CD14-positive monocyte (primary cell): ENCODE measurements at regions not wholly inside any gene's neighbourhood (a gene's known extent, or its start where the extent isn't known, plus 50 kb on each side); places are given as distances from the start of the nearest gene placed in this dataset.

Experiments used
- DNase-seq, 3 donors: peaks; one replicate each; pipeline ENCODE4 v3.0.0-alpha.2; 2011 to 2022
- H2AFZ ChIP-seq: 2 replicates; pipeline ENCODE4 v1.6.0; 2012; ENCODE audit warnings: mild to moderate bottlenecking, low read depth, low read length, inconsistent platforms; ENCODE audit not compliant: insufficient read depth, poor library complexity, severe bottlenecking
- H3K27ac ChIP-seq, 2 donors: 1 replicate in 1 of 2; 2 replicates in 1 of 2; pipeline ENCODE4 v1.5.1; 2012 to 2013; ENCODE audit warnings: low read length in 2 of 2, control low read depth in 1 of 2, inconsistent platforms in 1 of 2, low read depth in 1 of 2, mild to moderate bottlenecking in 1 of 2
- H3K27me3 ChIP-seq, 2 donors: one replicate each; pipeline versions ENCODE4 v1.6.0 to v1.6.1; 2011 to 2013; ENCODE audit warnings: low read length in 2 of 2; ENCODE audit not compliant: control insufficient read depth in 2 of 2, insufficient read depth in 2 of 2
- H3K36me3 ChIP-seq, 2 donors: replicated peaks in 1 of 2; 1 replicate in 1 of 2; 2 replicates in 1 of 2; pipeline versions ENCODE4 v1.5.1 to v1.6.1; 2012 to 2013; ENCODE audit warnings: low read length in 2 of 2, control low read depth in 1 of 2, inconsistent platforms in 1 of 2, mild to moderate bottlenecking in 1 of 2; ENCODE audit not compliant: insufficient read depth in 2 of 2, control insufficient read depth in 1 of 2
- H3K4me1 ChIP-seq, 2 donors: 1 replicate in 1 of 2; 2 replicates in 1 of 2; pipeline versions ENCODE4 v1.5.1 to v1.6.1; 2012 to 2013; ENCODE audit warnings: low read length in 2 of 2, control low read depth in 1 of 2, inconsistent platforms in 1 of 2, mild to moderate bottlenecking in 1 of 2, moderate library complexity in 1 of 2; ENCODE audit not compliant: insufficient read depth in 2 of 2, control insufficient read depth in 1 of 2
- H3K4me2 ChIP-seq: replicated peaks from 2 replicates; pipeline ENCODE3; 2012; ENCODE audit warnings: low read length, moderate library complexity, mild to moderate bottlenecking; ENCODE audit not compliant: poor library complexity, severe bottlenecking; ENCODE audit errors: extremely low read depth
- H3K4me3 ChIP-seq, 3 experiments: fragments of 200-600 bp in 1 of 3; sonication (generic) in 1 of 3; replicated peaks in 1 of 3; 1 replicate in 2 of 3; 2 replicates in 1 of 3; pipeline ENCODE4 v1.5.1; 2011 to 2013; ENCODE audit warnings: low read length in 3 of 3, mild to moderate bottlenecking in 3 of 3, control low read depth in 2 of 3, low read depth in 2 of 3, inconsistent platforms in 1 of 3, moderate library complexity in 1 of 3
- H3K79me2 ChIP-seq: 2 replicates; pipeline ENCODE4 v1.6.0; 2012; ENCODE audit warnings: mild to moderate bottlenecking, control low read depth, inconsistent platforms, low read length, moderate library complexity; ENCODE audit not compliant: insufficient read depth
- H3K9ac ChIP-seq: 2 replicates; pipeline ENCODE4 v1.6.0; 2017; ENCODE audit warnings: low read length, mild to moderate bottlenecking; ENCODE audit not compliant: insufficient read depth, poor library complexity, severe bottlenecking
- H3K9me3 ChIP-seq, 2 donors: replicated peaks in 1 of 2; 1 replicate in 1 of 2; 2 replicates in 1 of 2; pipeline versions ENCODE4 v1.5.1 to v1.6.1; 2012 to 2013; ENCODE audit warnings: low read length in 2 of 2, control low read depth in 1 of 2; ENCODE audit not compliant: control insufficient read depth in 1 of 2, insufficient read depth in 1 of 2
- H4K20me1 ChIP-seq: 2 replicates; pipeline ENCODE4 v1.6.0; 2012; ENCODE audit warnings: mild to moderate bottlenecking, low read length, control low read depth, moderate library complexity; ENCODE audit not compliant: insufficient read depth
- H3K27ac Mint-ChIP-seq, 7 donors: one replicate each; pipeline ENCODE4 v1.8.0; 2020; ENCODE audit warnings: mild to moderate bottlenecking in 7 of 7, mixed read lengths in 7 of 7, moderate library complexity in 6 of 7, inconsistent platforms in 2 of 7
- H3K27me3 Mint-ChIP-seq, 3 donors: one replicate each; pipeline ENCODE4 v1.8.0; 2021 to 2022; ENCODE audit warnings: low read depth in 3 of 3, mild to moderate bottlenecking in 3 of 3, mixed read lengths in 3 of 3, moderate library complexity in 3 of 3, inconsistent platforms in 1 of 3
- H3K36me3 Mint-ChIP-seq, 2 donors: one replicate each; pipeline ENCODE4 v1.8.0; 2020; ENCODE audit warnings: mixed read lengths in 2 of 2, inconsistent platforms in 1 of 2, mild to moderate bottlenecking in 1 of 2
- H3K4me1 Mint-ChIP-seq: one replicate; pipeline ENCODE4 v1.8.0; 2020; ENCODE audit warnings: mild to moderate bottlenecking, mixed read lengths
- H3K4me3 Mint-ChIP-seq, 2 donors: one replicate each; pipeline ENCODE4 v1.8.0; 2020; ENCODE audit warnings: mild to moderate bottlenecking in 2 of 2, mixed read lengths in 2 of 2, moderate library complexity in 1 of 2
- H3K9me3 Mint-ChIP-seq, 7 donors: one replicate each; pipeline ENCODE4 v1.8.0; 2020 to 2022; ENCODE audit warnings: mixed read lengths in 7 of 7, mild to moderate bottlenecking in 6 of 7, moderate library complexity in 6 of 7, inconsistent platforms in 2 of 7
- WGBS: methylation state at CpG from one replicate; pipeline ENCODE4 v1.1.5; 2013; ENCODE audit warnings: missing lambda C conversion rate; ENCODE audit not compliant: insufficient coverage; 5-methylcytosine and 5-hydroxymethylcytosine counted together
- intact Hi-C, 2 donors: fragments of 100-400 bp; cut with micrococcal nuclease; formaldehyde crosslinking; loops; one replicate each; pipeline versions ENCODE4 v1.15.0 to v1.15.1; 2023
- TF ChIP-seq, protein P1 (sequence below): fragments of 200-600 bp; IDR thresholded peaks from one replicate; pipeline ENCODE4 v1.8.0; 2022; ENCODE audit warnings: antibody characterized with exemption, mild to moderate bottlenecking

- no peak overlapping the region for H3K9ac ChIP-seq
- TF ChIP-seq, protein P1, sequence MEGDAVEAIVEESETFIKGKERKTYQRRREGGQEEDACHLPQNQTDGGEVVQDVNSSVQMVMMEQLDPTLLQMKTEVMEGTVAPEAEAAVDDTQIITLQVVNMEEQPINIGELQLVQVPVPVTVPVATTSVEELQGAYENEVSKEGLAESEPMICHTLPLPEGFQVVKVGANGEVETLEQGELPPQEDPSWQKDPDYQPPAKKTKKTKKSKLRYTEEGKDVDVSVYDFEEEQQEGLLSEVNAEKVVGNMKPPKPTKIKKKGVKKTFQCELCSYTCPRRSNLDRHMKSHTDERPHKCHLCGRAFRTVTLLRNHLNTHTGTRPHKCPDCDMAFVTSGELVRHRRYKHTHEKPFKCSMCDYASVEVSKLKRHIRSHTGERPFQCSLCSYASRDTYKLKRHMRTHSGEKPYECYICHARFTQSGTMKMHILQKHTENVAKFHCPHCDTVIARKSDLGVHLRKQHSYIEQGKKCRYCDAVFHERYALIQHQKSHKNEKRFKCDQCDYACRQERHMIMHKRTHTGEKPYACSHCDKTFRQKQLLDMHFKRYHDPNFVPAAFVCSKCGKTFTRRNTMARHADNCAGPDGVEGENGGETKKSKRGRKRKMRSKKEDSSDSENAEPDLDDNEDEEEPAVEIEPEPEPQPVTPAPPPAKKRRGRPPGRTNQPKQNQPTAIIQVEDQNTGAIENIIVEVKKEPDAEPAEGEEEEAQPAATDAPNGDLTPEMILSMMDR: no peak
- intact Hi-C loops: no loop called here
- no peaks in the 10 kb centered on the region for H3K9me3 ChIP-seq
- no peaks in the 10 kb centered on the region for H3K36me3 ChIP-seq
- no peaks in the 10 kb centered on the region for H3K27me3 Mint-ChIP-seq
- WGBS: 92% methylated on average over 2 of the region's 4 CpGs
- no peak for DNase-seq
- H3K27me3 ChIP-seq: no peaks in the 10 kb centered on the region
- H3K27ac ChIP-seq: no peak overlapping the region
- no peaks in the 10 kb centered on the region for H3K4me1 ChIP-seq
- no peaks in the 10 kb centered on the region for H3K36me3 Mint-ChIP-seq
- H4K20me1 ChIP-seq: no peaks in the 10 kb centered on the region
- no peak overlapping the region for H3K27ac Mint-ChIP-seq
- no peak overlapping the region for H3K4me3 Mint-ChIP-seq
- H3K4me1 Mint-ChIP-seq: no peaks in the 10 kb centered on the region
- no peaks in the 10 kb centered on the region for H3K79me2 ChIP-seq
- no peak overlapping the region for H3K4me3 ChIP-seq
- peaks cover 0 to 3% (median 2%) of the 10 kb centered on the region in 7 donors for H3K9me3 Mint-ChIP-seq
- no peak overlapping the region for H2AFZ ChIP-seq
- H3K4me2 ChIP-seq: no peak overlapping the region
These were observed 159.6 kb upstream of the IGFBP3 start for GRCh38 chr7:46080595-46081159.

DNA sequence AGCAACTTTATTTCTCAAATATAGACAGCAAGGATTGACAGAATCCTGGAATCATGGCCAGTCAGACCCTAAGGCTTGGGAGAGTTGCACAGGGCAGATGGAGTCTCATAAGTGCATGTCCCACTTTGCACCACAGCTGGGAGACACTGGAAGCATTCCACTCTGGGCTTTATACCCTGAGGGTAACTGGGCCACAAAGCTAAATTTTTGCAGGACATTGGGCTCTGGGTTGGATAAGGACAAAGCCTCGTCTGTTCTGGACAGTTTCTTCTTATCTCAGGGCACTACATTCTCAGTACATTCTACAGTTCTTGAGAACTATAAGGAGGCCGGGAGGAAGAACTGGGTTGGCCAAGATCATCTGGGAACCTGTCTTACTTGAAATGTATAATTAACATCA lies 158.3 kb upstream of the IGFBP3 start:
- Histone ChIP-seq H3K9ac (no peak overlapping the region), H3K79me2 (no peaks in the 10 kb centered on the region), H3K4me3 (no peak overlapping the region), H3K27me3 (no peaks in the 10 kb centered on the region), H3K4me1 (no peaks in the 10 kb centered on the region), H2AFZ (no peak overlapping the region), H4K20me1 (no peaks in the 10 kb centered on the region), H3K9me3 (no peaks in the 10 kb centered on the region), H3K27ac (no peak overlapping the region), H3K36me3 (no peaks in the 10 kb centered on the region), H3K4me2 (no peak overlapping the region)
- no peaks in the 10 kb centered on the region for H3K36me3 Mint-ChIP-seq
- H3K27ac Mint-ChIP-seq: no peak overlapping the region
- H3K27me3 Mint-ChIP-seq: no peaks in the 10 kb centered on the region
- TF ChIP-seq, protein P1: no peak
- H3K4me1 Mint-ChIP-seq: no peaks in the 10 kb centered on the region
- no peak for DNase-seq
- H3K4me3 Mint-ChIP-seq: no peak overlapping the region
- no CpG with 5 or more reads among the region's 2 CpGs for WGBS
- intact Hi-C loops: no loop called here
- peaks cover 0 to 3% (median 2%) of the 10 kb centered on the region in 7 donors for H3K9me3 Mint-ChIP-seq
